Body of pancreas (tissue), 4 donors: ENCODE measurements at regions not wholly inside any gene's neighbourhood (a gene's known extent, or its start where the extent isn't known, plus 50 kb on each side); places are given as distances from the start of the nearest gene placed in this dataset.

Experiments
- CTCF ChIP-seq, 7 experiments: fragments of 450-650 bp in 4 of 7; fragments of 200-600 bp in 3 of 7; sonication (generic) in 3 of 7; IDR thresholded peaks; one replicate each; pipeline ENCODE4 v1.5.1; 2016 to 2019; ENCODE audit warnings: antibody characterized with exemption in 7 of 7
- POLR2A ChIP-seq, 3 donors: fragments of 450-650 bp; IDR thresholded peaks; one replicate each; pipeline ENCODE4 v1.6.1; 2016; ENCODE audit warnings: antibody characterized with exemption in 3 of 3, mild to moderate bottlenecking in 2 of 3

GRCh38 chr5:155952486-155953089 is 374.4 kb upstream of the SGCD start:
- no peak for TF ChIP-seq POLR2A (IDR thresholded peaks at IDR 0.05)
- no peak for TF ChIP-seq CTCF (IDR thresholded peaks at IDR 0.05)
